Hypothalamus (tissue), 51 donors: ENCODE measurements at regions not wholly inside any gene's neighbourhood (a gene's known extent, or its start where the extent isn't known, plus 50 kb on each side); places are given as distances from the start of the nearest gene placed in this dataset.
"Not testable (repeated sequence)": the region's sequence is repeated elsewhere in the genome, so short reads cannot be mapped to it uniquely, and the experiment has no call there.

ENCODE experiments used
- DNase-seq, 51 donors: peaks; one replicate each; lab custom pipeline; 2025; lab: John Stamatoyannopoulos, UW

DNA sequence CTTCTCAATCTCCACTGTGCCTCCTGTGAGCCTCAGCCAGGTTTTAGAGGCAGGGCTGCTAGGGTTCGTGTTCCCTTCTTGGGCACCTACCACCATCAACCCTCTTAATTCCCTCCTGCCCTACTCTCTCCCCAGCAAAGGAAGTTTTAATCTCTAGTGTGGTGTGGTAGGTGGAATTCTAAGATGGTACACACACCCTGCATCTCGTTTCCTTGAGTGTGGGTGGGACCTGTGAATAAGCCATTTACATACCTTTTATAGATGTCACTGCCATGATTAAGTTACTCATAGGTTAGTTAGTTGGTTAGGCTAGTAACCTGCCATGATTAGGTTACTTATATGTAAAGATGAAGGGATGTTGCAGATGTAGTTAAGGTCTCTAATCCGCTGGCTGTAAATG, 114.8 kb upstream of the VRK1 start:
- DNase-seq, result no peak

DNA sequence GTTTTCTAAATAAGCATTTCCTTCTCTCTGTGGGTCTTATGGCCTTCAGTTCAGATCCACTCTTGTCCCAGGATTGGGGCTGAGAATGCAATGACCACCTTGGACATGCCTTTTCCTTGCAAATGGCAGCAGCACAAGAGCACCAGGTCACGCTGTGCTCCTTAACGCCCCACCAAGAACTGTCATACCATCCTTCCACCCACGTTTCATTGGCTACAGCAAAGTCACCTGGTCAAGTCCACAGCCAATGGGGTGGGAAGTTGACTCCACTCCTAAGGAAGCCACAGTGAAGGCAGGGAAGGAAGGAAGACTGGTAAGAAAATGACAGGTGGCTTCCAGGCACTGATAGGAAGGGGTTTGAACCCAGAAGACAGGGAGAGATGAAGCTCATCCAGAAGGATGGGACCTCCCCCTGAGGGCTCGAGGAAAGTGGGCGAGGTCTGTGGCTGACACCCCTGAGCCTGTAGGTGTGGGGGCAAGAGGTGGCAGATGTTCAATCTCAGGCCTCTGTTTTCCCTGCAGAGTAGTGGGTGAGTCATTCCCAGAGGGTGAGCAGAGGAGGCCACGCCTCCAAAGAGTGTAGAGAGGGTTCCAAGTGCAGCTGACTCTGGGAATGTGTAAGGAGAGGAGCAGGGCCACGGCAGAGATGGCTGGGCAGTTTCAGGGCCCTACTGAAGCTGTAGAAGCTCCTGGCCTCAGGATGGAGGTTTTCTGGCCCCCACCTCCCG, 113.5 kb upstream of the VRK1 start:
- no peak for DNase-seq

DNA sequence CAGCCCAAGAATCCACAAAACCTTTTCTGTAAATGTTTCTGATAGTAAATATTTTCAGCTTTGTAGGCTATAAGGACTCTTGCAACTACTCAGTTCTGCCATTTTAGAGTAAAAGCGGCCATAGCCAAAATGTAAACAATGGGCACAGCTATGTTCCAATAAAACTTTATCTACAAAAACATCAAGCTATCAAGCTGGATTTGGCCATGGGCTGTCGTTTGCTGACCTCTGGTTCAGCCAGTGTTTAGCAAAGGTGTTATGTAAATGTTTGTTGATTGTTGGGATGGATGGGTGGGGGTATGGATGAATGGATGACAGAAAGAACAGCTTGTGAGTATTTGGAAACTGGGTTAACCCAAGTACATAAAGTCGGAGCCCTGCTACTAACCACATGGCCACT, 111.1 kb upstream of the VRK1 start:
- DNase-seq, result no peak

DNA sequence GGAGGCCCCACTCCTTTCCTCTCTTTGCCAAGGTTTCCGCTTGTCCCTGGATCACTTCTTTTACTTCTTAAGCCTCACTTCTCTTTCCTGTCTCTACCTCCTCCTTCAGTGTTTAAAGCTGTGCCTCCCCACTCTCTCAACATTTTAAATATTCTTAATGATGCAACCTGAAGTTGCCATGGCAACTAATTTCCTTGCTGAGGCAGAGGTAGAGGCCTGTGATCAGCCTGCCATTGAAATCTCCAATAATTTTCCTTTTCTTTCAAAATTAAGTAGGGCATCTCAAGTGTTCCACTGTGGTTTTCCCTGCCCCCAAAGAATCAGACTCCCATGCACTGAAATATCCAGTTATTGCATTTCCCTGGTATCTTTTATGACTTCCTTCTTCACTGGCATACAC, 108.6 kb upstream of the VRK1 start:
- peak in 1 of 51 donors; percentile 73 for DNase-seq

DNA sequence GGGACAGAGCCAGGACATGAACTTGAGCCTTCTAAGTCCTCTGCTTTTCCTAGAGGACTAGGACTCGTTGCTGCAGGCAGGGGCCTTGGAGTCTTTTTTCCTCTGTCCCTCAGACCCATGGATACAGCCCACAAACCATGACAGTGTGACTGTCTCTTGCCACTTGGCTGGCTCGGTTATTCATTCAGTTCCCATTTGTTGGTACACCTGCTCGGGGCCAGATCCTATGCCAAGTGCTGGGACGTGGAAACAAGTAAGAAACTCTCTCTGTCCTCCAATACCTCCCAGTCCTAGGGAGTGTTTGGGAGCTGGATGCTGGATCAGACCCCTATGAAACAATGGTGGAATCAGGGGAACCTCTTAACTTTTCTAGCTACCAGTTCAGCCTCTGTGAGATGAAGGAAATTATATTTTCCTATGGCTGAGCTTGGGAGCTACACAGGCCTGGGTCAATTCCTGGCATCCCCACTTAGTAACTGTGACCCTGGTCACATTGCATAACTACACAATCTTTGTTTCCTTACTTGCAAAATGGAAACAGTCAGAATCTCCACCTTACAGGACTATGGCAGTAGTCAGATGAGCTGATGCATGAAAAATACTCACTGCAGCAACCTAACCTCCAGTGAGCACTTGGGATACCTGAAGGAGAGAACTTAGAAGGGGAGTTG, 106.3 kb upstream of the VRK1 start:
- DNase-seq, result no peak

DNA sequence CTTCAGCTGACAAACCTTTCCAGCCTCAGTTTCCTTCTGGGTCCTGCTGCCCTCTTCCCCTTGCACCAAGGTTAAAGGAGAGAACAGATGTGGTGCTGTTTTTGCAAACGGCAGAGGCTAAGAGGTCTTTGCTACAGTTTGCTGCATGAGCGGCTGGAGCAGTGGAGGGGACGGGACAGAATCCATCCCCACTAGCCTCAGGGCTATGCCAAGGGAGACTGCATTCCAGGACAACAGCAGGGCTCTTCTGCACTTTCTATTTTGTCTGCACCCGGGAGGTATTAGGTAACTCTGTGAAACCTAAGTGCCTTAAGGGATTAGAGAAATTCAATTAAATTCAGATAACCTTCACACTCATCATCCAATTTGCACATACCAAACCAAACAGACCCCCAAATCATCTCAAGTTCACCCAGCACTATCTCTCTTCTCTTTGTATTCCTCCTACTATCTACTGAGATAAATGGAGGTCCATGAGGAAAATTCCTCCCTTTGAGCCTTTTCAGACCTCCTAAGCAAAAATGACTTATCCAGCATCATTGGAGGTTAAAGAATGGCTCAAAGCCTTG, 103.8 kb upstream of the VRK1 start:
- DNase-seq, result no peak

DNA sequence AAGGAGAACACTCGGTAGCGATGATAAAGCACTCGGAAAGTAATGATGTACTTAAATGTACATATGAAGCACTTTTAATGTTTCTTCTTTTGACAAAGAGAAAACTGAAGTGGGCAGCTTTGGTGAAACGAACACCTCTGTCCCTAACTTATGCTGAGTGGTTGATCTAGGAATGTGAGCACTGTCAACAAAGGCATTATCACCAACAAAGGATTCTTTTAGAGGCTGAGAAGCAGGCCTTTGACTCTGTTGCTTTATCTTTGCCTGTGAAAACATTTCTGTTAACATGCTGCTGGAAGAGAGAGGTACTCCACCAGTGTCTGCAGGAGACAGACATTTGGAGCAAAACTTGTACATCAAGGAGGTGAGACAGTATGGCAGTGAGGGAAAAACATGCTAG, 103.2 kb upstream of the VRK1 start:
- no peak for DNase-seq

DNA sequence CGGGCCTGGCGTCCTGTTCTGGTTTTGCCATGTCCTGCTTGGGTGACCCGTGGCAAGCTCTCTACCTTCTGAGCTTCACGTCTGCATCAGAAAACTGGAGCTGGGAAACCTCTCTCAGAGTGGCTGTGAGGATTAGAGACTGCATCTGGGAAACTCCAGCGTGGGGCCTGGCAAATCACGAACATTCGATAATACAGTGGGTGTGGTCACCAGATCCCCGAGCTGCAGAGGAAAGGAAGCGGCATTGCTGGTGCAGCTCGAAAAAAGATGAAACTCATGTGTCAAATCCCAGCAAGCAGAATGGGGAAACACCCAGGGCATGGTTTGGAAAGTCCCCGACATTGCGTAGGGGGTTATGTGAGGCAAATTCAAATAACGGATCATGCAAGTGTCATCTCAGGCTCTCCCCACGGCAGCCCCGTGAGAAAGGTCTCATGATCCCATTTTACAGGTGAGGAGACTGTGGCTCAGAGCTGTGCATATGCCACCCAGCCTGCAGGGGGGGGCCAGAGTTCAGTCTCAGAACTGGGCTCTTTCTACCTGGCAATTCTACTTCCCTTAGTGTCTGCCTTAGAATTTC, 98.1 kb upstream of the VRK1 start:
- DNase-seq, result no peak

DNA sequence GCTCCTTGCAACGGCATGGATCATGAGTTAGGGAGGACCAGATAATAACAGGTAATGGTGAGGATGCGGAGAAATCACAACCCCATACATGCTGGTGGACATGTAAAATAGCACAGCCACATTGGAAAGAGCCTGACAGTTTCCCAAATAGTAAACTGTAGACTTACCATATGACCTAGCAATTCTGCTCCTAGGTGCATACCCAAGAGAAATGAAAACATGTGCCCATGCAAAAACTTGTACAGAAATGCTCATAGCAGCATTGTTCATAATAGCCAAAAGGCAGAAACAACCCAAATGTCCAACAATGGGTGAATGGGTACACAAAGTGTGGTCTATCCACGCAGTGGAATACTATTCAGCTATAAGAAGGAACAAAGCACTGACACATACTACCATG, 97.5 kb upstream of the VRK1 start:
- DNase-seq, result no peak

DNA sequence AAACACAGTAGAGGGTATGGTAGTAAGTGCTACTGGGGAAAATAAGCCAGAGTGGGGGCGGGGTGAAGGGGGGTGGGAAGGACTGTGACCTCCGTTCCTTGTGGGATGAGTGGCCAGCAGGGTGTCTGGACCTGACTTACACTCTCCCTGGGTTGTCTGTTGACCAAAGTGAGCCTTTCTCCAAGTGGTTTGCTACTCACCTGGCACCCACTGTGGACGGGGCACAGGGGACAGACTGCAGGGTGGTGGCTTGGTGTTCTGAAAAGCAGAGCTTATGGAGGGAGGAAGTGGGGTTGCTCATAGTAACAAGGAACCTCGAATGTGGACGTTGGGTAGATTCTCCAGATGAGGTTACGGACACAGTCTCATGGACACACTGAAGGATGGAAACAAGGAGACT, 94.4 kb upstream of the VRK1 start:
- no peak for DNase-seq

DNA sequence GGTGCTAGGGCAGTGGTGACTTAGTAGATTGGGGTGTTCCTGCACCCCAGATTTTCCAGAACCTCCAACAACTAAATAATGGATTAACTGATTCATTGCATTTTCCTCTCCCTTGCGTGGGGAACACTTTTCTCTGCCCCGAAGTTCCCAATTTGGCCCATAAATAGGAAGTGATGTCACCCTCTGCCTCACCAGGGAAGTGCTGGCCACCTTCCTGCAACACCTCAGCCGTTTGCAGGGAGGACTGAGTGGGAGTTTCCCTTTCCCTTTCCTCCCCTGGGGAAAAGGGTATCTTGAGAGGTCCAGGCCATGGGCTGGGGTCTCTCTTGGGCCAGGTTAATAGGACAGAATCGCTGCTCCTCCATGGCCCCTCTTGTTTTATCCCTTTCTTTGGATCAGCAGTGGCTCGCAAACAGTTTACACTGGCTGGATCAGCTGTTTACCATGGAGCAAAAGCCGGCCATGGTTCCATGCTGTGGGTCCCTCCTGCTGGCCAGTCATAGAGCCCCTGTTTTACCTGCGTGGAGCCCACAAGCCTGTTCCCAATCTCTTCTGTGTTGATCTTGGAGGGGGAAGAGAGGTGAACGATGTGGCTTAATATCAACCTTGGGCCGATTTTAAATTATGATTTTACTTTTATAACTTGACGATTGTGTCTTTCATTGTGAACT, 91.6 kb upstream of the VRK1 start:
- no peak for DNase-seq

DNA sequence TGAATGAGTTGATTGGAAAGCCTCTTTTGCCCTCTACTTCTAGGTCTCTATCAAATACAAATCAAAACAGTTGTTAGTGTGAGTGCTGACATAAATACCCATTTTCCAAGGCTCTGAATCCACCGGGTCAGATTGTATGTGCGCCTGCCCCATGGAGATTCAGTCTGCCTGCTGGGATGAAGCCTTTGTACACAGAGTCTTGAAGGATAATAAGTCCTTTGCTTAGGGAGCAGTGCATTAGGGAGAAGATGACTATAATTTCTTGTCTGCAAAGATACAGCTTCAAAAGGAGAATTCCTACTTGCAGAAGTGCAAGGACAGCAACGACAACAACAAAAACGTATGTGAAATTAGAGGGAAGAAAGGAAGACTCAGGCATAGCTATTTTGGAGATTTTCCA, 90.3 kb upstream of the VRK1 start:
- DNase-seq, result no peak

DNA sequence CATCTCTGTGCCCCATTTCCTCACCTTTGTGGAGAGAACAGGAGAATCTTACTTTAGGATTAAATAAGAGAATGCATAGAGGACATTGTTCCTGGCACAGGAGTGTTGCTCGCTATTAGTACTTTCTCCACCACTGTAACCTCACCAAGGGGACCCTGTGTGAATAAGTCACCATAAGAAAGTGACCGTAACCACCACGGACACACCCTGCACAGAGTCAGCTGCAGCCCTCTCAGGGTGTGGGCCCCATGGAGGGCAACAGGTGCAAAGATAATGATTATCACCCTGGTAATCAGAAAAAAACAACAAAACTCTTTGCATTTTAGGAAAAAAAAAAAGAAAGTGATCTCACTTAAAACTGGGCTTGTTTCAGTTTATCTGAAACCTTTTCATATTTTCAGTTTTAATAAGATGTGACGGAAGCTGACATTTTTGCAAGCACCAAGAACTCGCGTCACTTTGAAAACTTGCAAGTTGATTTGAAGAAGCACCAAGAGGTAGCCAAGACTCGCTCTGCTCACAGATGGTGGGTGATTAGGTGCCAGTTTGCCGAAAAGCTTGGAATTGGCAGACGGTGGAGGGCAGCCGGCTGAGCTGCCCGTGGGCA, 87.0 kb upstream of the VRK1 start:
- DNase-seq, result no peak

DNA sequence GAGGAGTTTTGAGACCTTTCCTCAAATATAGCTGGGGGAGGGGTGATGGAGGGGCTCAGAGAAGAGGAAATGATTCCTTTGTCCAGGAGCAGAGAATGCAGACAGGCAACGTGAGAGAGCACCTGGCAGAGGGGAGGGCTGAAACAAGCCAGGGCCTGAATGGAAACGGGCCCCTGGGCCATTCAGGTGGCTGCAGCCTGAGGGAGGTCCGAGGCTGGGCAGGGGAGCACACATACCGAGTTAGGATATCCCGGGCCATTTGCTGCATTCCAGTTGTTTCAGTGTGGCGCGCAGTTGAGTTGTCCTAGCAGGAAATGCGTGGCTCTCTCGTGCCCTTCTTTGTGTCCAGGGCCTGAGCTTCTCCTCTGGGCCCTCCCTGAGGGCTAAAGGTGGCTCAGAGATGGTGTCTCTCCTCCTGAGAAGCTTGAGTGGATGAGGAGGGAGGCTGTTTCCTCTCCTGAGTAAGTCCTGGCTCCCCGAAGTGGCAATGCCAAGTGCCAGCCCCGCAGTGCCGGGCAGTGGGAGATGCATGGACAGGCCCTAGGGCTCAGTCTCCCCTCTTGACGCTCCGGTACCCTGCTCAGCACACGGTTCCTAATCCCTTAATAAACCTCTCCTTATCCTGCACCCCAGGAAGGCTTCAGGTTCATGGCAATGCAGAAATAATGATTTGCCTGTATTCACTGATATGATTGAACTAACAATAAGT, 85.5 kb upstream of the VRK1 start:
- DNase-seq, result no peak

DNA sequence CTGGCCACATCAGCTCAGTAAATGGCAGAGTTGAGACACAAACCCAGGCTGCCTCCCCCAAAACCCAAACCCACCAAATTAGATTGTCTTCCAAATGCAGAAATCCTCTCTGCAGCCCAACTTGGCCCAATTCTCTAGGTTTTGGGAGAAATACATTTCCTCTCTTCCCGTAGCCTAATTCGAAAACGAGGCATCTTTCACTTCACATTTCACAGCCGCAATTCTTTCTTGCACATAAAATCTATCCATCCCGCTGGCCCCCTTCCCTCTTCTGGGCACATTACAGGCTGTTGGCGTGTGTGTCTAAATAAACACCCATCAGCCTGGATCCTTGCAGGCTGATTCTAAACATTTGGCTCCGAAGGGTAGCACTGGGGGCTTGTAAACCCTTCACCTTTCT, 83.8 kb upstream of the VRK1 start:
- no peak for DNase-seq

DNA sequence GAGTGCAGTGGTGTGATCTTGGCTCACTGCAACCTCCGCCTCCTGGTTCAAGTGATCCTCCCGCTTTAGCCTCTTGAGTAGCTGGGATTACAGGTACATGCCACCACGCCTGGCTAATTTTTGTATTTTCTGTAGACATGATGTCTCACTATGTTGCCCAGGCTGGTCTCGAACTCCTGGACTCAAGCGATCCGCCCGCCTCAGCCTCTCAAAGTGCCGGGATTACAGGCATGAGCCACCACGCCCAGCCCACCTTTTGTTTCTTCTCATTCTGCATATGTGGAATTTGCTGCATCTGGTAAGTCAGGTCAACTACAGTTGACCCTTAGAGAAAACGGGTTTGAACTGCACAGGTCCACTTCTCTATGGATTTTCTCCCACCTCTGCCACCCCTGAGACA, 82.6 kb upstream of the VRK1 start:
- DNase-seq, result not testable (repeated sequence)

DNA sequence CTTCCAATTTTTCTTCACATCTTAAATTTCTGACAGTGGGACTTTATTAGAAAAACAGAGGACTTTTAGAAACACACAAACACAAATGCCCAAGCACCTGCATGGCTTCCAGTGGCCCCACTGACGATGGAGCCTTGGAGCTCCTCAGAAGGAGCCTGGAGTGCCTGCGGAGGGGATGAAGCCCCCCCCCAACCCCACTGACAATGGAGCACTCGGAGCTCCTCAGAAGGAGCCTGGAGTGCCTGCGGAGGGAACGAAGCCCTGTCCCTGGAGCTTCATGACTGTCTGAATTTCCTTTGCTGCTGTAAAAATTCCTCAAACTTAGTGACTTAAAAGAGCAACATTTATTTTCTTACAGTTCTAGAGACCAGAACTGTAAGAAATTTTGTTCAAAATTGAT, 80.1 kb upstream of the VRK1 start:
- DNase-seq, result no peak

DNA sequence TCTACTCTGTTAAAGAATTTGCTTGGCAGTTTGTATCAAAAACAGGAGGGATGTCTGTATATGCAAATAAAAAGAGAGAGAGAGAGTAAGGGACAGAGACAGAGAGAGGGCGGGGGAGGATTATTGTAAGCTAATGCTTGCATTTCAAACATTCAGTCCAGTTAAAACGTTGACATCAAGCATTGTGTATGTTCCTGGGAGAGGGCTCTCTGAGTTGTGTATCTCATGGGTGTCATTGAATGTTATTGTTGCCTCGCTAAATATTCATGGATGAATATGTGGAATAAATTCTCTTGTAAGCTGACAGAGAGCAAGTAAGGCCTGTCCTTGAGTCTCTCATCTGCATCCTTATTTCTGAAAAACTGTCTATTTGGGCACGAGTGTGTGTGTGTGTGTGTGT, 78.8 kb upstream of the VRK1 start:
- DNase-seq, result no peak

DNA sequence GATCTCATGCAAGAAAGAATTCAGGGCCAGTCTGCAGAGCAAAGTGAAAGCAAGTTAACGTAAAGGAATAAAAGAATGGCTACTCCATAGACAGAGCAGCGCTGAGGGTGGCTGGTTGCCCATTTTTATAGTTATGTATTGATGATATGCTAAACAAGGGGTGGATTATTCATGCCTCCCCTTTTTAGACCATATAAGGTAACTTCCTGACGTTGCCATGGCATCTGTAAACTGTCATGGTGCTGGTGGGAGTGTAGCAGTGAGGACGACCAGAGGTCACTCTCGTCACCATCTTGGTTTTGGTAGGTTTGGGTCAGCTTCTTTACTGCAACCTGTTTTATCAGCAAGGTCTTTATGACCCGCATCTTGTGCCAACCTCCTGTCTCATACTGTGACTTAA, 76.5 kb upstream of the VRK1 start:
- not testable (repeated sequence) for DNase-seq

DNA sequence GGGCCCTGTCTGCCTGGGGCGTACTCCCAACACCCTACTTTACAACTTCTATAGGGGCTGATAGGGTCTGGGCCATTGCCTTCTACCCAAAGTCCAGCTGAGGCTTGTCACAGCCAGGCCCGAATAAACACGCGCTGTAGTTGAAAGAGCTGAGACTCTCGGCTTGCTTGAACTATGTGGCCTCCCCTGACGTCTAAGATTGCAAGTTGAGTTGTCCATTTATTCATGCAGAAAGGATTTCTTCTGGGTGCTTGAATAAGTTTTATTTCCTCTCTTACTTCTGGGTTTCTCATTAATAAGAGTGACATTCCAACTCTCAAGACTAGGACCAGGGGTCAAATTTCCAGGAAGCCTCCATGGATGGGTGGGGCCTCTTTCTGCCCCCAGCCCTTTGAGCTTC, 74.4 kb upstream of the VRK1 start:
- DNase-seq, result no peak
